Stimulated activated CD4-positive, alpha-beta T cell treated with anti-CD3 and anti-CD28 coated beads, Interleukin-4, amount 100 ng/mL, for 48 hours (primary cell): ENCODE measurements at regions not wholly inside any gene's neighbourhood (a gene's known extent, or its start where the extent isn't known, plus 50 kb on each side); places are given as distances from the start of the nearest gene placed in this dataset.

ENCODE experiments used
- DNase-seq, 2 donors: peaks; one replicate each; pipeline ENCODE4 v3.0.0-alpha.2; 2020; ENCODE audit warnings: low read depth in 2 of 2

DNA sequence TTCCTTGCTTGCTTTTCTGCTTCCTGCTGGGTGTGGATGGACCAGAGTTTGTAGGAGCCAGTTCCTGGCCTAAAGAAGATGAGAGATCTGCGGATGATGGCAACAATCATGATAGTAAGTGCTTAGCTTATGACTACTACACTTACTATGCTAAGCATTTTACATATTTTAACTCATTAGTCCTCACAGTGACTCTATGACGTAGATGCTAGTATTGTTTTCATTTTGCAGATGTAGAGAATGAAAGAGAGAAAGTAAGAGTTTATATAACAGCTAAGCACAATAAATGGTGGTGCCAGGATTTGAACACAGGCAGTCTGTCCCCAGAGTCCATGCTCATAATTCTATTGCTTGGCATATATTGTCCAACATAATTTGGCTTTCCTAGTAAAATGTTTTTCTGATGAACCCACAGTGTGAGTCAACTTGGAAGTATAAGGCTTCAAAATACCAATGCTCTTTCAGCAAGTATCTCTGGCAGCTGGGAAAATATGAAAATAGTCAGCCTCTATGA is 363.2 kb upstream of the DDHD1 start:
- no peak for DNase-seq

- DNase-seq = no peak
These were observed 362.2 kb upstream of the DDHD1 start for GRCh38 chr14:53515276-53515675.

- DNase-seq = no peak
These were observed 361.1 kb upstream of the DDHD1 start for GRCh38 chr14:53514197-53514596.

DNA sequence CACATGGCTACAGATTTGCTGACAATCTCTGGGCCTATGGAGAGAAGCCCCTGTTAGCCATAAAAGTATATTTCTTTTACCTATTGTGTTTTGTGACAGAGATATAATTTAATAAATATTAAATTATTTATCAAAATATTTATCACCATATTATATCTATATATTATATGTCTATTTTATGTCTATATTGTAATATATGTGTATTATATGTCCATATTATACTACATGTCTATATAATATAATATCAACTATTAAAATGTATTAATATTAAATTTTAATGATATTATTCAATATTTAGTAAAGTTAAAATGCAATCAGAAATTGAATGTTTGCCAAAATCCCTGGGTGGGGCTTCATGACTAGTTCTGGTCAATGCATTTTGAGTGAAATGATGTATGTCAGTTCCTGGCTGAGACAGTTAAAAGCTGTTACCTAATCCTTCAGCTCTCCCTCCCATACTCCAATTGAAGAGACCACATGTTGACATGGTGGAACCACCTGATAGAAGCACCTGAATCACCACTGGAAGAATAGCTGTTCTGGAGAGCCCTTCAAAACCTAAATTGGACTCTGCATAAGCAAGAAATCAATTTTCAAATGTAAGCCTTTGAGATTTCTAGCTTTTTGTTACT is 357.3 kb upstream of the DDHD1 start:
- no peak for DNase-seq

DNA sequence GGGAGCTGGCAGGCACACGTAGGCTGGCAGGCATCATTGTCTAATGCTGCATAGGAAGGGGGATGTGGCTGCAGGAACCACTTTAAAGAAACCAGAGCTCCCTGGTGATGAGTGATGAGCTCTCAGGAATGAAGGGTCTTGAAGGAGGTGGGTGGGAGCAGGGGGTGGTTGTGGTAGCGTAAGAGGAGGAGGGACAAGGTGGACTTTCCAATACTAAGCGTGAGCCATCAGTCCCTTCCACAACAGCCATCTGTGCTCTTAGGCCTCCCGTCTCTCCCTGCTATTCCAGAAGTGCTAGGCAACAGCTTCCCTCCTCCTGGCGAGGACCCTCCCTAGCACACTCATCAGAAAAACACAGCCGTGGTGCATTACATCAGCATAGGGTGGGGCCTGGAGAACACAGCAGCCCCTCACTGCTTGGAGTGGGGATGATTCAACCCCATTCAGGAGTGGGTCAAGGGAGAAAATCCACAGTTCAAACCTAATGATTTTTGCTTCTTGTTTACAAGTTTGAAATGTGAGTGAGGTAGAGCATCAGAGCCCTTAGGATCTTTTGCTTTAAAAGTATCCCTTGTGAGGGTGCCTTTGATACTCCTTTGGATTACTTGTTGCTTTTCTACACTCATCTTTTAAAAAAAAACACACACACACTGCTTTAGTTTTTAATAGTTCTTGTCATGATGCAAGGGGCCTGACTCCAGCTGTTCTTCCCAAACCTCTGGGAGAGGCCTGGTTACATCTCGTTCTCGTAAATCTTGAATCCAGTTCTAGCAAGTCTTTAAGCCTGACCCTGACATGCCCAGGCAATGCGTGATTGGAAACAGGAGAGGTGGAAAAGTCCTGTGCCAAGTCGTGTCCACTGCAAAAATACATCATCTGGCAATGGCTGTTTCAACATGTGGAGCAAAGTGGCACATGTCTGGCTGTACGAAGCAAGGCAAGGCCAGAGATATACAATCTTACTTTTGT is 356.4 kb upstream of the DDHD1 start:
- no peak for DNase-seq

GRCh38 chr14:53501361-53502211 is 348.5 kb upstream of the DDHD1 start:
- DNase-seq = no peak

DNA sequence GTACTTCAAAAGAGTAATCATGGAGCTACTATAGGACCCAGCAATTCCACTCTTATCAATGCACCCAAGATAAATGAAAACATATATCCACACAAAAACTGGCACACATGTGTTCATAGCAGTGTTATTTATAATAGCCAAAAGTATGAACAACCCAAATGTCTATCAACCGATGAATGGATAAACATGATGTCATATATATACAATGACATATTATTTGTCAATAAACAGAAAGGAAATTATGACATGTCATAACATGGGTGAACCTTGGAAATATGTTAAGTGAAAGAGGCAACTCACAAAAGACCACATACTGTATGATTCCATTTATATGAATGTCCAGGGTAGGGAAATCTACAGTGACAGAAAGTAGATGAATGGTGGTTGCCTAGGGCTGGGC is 347.1 kb upstream of the DDHD1 start:
- no peak for DNase-seq

DNA sequence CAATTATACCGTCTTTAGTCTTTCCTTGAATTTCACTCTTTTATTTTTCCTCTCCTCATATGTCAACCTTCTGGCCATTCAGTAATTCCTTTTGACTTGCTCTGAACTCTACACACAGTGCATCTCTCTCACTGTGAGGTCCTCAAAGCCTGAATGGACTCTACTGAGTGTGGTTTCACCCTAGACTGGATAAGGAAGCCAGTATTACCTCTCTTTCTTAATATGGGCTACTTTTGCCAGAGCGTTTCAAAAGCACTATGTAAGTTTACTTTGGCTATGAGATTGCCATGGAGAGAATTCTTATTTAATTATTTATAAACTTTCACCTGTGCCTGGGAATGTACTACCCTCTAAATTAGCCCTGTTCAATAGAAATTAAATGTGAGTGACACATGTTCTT is 343.5 kb upstream of the DDHD1 start:
- no peak for DNase-seq

DNA sequence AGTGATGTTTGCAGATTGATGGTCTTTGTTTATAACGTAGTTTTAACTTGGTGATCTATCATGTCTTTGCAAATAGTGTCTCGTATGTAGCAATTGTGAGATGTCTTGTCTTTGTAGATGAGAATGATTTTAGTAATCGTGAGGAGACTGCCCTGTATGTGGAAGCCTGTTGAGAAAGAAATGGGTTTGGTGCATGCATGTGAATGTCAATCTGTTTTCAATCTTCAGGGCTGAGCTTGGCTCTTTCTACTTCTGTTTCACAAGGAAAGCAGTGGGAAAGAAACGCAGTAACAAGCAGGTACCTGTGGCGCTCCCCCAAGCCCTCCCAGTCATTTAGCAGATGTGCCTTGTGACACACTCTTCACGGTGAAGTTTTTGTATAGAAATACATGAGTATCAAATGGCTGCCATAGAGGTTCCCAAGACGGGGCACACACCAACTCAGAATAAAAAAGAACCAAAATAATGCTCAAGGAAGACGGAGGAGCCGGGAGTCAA is 342.8 kb upstream of the DDHD1 start:
- no peak for DNase-seq

- DNase-seq = no peak
These were observed 341.5 kb upstream of the DDHD1 start for GRCh38 chr14:53494587-53494986.

GRCh38 chr14:53493860-53494259 is 340.7 kb upstream of the DDHD1 start:
- DNase-seq = no peak

- no peak for DNase-seq
These were observed 340.2 kb upstream of the DDHD1 start for GRCh38 chr14:53493320-53493719.

DNA sequence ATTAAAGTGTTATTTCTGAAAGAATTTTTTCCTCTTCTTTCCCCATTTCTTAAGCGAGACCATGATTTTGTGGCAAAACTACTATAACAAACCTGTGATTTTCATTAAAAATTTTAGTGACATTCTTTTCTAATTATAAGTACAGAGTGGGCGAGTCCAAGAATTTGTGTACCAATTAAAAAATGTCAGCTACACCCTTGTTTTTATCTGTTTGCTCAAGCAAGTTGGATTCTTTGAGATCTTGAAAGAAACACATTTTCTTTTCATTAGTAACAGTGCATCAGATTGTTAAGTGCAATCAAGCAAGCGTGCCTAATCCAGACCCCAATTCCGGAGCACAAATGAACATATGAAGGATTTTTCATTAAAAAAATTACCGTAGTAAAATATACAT is 338.8 kb upstream of the DDHD1 start:
- DNase-seq = no peak

GRCh38 chr14:53491256-53491883 is 338.2 kb upstream of the DDHD1 start:
- no peak for DNase-seq

DNA sequence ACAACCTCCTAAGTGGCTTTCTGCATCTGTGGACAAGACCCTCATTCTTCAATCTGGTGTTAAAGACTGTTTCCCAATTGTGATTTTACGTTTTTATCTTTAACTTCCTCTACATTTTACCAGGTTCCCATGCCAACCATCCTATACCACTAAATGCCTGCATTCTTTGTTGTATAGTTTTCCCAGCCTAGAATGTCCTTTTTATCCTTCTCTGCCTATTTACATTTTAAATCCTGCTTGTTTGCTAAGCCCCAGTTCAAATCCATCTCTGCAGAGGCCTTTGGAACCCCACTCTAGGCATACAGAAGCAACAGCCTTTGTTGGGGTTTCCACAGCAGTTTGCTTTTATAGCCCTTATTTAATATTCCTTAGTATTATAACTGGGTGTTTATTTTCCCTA is 325.1 kb upstream of the DDHD1 start:
- no peak for DNase-seq

DNA sequence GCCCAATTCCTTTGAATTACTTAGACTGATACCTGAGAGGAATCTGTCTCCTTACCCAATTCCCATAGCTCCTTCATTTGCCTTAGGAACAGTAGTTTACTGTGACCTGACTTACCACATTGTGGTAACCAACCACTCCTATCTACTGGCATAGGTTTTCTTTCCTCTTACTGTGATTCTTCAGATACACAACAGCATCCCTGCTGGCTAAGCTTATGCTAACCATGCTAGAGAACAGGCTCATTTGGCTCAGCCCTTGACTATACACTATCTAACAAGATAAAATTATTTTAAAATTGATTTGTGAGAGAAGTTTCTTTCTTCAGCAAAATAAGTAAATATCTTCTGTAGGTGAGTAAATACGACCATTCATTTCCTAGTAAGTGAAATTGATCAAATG is 320.4 kb upstream of the DDHD1 start:
- DNase-seq = no peak

DNA sequence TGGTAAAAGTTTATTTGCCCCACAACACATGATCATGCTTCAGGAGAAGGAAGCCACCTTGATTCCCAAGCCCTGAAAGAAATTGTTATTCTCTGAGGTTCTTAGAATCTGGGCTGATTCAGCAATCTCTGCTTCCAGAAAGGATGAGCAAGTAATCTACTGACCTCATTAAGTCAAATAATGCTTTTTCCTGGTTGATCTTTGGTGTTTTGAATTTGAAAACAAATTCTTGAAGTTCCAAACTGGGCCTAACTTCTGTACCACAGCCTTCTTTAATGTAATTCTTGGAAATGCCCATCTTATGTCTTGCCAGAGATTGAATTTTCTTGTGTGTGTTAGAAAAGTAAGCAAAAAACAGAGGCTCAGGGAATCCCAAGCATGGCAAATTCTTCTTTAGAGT is 319.2 kb upstream of the DDHD1 start:
- DNase-seq = no peak

GRCh38 chr14:53470351-53471043 is 317.4 kb upstream of the DDHD1 start:
- DNase-seq = no peak

DNA sequence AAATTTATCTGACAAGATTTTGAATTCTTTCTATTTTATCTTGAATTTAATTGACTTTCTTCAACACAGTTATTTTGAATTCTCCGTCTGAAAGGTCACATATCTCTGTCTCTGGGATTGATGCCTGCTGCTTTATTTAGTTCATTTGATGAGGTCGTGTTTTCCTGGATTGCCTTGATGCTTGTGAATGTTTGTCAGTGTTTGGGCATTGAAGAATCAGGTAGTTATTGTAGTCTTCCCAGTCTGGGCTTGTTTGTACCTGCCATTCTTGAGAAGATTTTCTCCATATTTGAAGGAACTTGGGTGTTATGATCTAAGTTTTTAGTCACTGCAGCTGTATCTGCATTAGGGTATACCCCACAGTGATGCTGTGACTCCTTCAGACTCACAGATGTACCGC is 315.8 kb upstream of the DDHD1 start:
- no peak for DNase-seq

DNA sequence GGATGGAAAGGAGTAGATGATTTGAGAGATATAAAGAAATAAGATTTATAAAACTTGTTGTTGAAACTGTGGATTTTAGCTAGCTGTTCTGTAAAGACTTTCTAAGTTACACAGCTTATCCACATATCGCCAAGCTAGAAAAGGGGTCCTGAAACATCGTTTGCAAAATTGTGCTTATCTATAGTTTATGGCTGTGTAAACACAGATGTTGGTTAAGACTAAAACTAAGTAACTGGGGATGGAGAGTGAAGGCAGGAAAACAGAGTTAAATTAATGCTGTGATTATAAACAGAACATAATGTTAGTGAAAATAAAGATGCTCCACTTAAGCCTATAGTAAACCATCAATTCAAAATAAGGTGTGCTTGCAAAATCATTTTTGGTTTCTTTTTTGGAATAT is 311.3 kb upstream of the DDHD1 start:
- no peak for DNase-seq
